AG04449 (cell line): ENCODE measurements at regions not wholly inside any gene's neighbourhood (a gene's known extent, or its start where the extent isn't known, plus 50 kb on each side); places are given as distances from the start of the nearest gene placed in this dataset.

ENCODE experiments used
- CTCF ChIA-PET: fragments of 350-600 bp; formaldehyde crosslinking; extraction: SDS; loops from one replicate; lab custom pipeline; 2021; ENCODE audit warnings: antibody characterized with exemption; lab: Yijun Ruan, JAX
- POLR2A ChIA-PET: fragments of 400-600, 350-600 bp; formaldehyde crosslinking; extraction: SDS; loops from one replicate; lab custom pipeline; 2020; ENCODE audit warnings: antibody characterized with exemption, inconsistent platforms; lab: Yijun Ruan, JAX
- DNase-seq: peaks from one replicate; pipeline ENCODE4 v3.0.0-alpha.2; 2010; ENCODE audit warnings: low read depth, low spot score
- H3K4me3 ChIP-seq: 2 replicates; pipeline ENCODE4 v1.5.1; 2011; ENCODE audit warnings: low read depth, mild to moderate bottlenecking, control low read depth, low read length
- CTCF ChIP-seq: IDR thresholded peaks from one replicate; pipeline ENCODE4 v1.5.1; 2011; ENCODE audit warnings: mild to moderate bottlenecking, moderate library complexity, low read length, control low read depth, inconsistent platforms; ENCODE audit not compliant: insufficient read depth; ENCODE audit errors: missing control alignments

DNA sequence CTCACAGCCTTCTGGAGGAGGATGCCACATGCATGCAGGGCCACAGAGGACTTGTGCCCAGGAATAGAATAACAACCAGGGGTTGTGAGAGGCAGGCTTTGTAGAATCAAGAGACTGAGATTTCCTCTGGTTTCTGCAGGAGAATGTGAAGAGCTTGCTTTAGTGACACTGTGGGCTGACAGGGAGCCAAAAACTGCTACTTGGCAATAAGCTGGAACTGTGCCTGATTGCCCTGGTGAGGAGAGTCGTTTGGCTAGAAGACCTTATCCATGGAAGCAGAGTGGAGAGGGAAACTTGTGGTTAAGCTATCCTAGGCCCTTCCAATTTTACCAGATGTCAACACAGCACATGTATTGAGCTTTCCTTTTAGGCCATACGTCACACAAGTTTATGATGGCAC lies 902.1 kb downstream of the MRPL39 start:
- CTCF ChIA-PET, result no interaction called here
- no peak overlapping the region for H3K4me3 ChIP-seq
- no peak for TF ChIP-seq CTCF
- no peak for DNase-seq
- POLR2A ChIA-PET, result no interaction called here

- no peak overlapping the region for H3K4me3 ChIP-seq
- POLR2A ChIA-PET, result no interaction called here
- no peak for TF ChIP-seq CTCF
- CTCF ChIA-PET, result no interaction called here
- DNase-seq, result no peak
These were observed 913.5 kb downstream of the MRPL39 start for GRCh38 chr21:24693779-24694178.

DNA sequence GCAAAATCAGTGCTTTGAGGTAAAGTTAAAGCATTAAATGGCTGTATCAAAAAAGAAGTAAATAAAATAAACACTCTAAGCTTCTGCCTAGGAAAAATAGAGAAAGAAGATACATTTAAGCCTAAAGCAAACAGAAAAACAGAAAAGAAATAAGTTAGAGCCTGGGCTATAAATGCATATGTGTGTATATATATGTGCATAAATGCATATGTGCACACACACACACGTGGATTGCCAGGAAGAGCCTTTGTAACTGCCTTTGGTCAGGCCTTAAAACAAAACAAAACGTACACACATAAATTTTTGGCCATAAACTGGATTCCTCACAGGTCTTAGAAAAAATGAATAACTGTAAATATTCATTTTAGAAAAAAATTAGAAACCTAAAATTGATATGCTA lies 925.8 kb downstream of the MRPL39 start:
- ChIA-PET CTCF (no interaction called here), POLR2A (no interaction called here)
- no peak for DNase-seq
- no peak overlapping the region for H3K4me3 ChIP-seq
- no peak for TF ChIP-seq CTCF

DNA sequence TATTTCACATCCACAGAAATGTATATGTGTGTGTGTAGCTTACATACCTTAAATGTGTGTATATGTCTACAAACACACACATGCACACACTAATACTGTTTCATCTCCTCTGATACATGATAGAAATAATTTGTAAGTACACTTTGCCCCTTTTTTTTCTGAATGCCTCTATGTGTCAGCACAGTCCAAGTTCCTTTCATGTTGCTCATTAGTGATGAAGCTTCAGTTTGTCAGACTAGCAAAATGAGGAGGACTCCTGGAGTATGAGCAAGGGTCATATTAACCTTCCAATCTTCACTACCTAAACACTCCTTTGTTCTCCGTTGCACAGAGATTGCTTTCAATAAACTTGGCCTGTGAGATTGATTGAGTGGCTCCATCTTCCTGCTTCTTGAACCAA lies 935.4 kb downstream of the MRPL39 start:
- POLR2A ChIA-PET, result no interaction called here
- no peak for TF ChIP-seq CTCF
- no peak overlapping the region for H3K4me3 ChIP-seq
- no peak for DNase-seq
- CTCF ChIA-PET, result no interaction called here

DNA sequence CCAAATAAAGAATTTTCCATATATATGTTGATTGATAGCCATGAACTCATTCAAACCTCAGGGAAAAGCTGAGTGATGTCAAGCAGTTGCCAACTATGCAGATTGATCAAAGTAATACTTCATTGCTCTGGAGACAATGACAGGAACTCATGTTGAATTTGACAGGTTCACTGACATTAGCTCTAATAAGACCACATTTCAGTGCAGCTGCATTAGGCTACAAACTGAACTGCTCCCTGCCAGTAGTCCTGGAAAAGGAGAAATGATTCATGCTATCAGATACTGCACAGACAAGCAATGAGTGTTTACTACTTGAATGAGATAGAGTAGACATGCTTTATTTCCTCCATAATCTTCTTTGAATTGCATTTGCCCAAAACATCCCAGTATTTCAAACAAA lies 948.4 kb downstream of the MRPL39 start:
- H3K4me3 ChIP-seq, result no peak overlapping the region
- ChIA-PET CTCF (no interaction called here), POLR2A (no interaction called here)
- no peak for DNase-seq
- no peak for TF ChIP-seq CTCF

GRCh38 chr21:24658026-24658425 lies 949.3 kb downstream of the MRPL39 start:
- no peak for TF ChIP-seq CTCF
- ChIA-PET POLR2A (no interaction called here), CTCF (no interaction called here)
- H3K4me3 ChIP-seq, result no peak overlapping the region
- DNase-seq, result no peak
